Immature natural killer cell (primary cell): ENCODE measurements at regions not wholly inside any gene's neighbourhood (a gene's known extent, or its start where the extent isn't known, plus 50 kb on each side); places are given as distances from the start of the nearest gene placed in this dataset.

Source experiments
- DNase-seq, 3 donors: peaks; one replicate each; pipeline ENCODE4 v3.0.0; 2022; ENCODE audit warnings: mixed read lengths in 1 of 3
- H3K27ac Mint-ChIP-seq, 6 donors: one replicate each; pipeline ENCODE4 v1.8.0; 2020; ENCODE audit warnings: mixed read lengths in 6 of 6, mild to moderate bottlenecking in 5 of 6, inconsistent platforms in 4 of 6, moderate library complexity in 3 of 6
- H3K27me3 Mint-ChIP-seq, 3 donors: one replicate each; pipeline ENCODE4 v1.8.0; 2020 to 2021; ENCODE audit warnings: low read depth in 3 of 3, mild to moderate bottlenecking in 3 of 3, mixed read lengths in 3 of 3, moderate library complexity in 3 of 3, inconsistent platforms in 1 of 3
- H3K36me3 Mint-ChIP-seq, 3 donors: one replicate each; pipeline ENCODE4 v1.8.0; 2020; ENCODE audit warnings: mixed read lengths in 3 of 3, inconsistent platforms in 2 of 3, mild to moderate bottlenecking in 2 of 3
- H3K4me1 Mint-ChIP-seq, 2 donors: one replicate each; pipeline ENCODE4 v1.8.0; 2020; ENCODE audit warnings: inconsistent platforms in 2 of 2, mild to moderate bottlenecking in 2 of 2, mixed read lengths in 2 of 2, moderate library complexity in 1 of 2
- H3K4me3 Mint-ChIP-seq, 5 donors: one replicate each; pipeline ENCODE4 v1.8.0; 2020; ENCODE audit warnings: mild to moderate bottlenecking in 5 of 5, mixed read lengths in 5 of 5, inconsistent platforms in 3 of 5, moderate library complexity in 3 of 5
- H3K9me3 Mint-ChIP-seq, 6 donors: one replicate each; pipeline ENCODE4 v1.8.0; 2020; ENCODE audit warnings: mild to moderate bottlenecking in 6 of 6, mixed read lengths in 6 of 6, inconsistent platforms in 4 of 6, moderate library complexity in 3 of 6

DNA sequence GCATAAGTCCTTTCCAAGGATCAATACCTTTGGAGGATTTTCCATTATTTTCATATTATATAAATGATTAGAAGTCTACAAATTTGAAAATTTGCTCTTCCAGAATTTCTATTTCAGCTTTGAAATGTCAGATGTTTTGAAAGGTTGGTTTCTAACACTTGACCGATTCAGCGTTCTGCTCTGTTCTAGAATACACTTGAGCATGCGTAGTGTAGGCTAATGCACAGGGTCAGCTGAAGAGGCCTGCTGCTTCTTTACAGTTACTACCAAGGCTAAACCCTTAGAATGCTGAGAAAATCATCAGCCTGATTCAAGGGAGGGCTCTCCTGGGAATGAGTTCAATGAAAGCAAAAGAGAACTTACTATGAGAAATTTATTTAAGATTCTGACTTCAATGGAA, 177.6 kb downstream of the RNF144B start:
- H3K27ac Mint-ChIP-seq, result no peak overlapping the region
- no peak overlapping the region for H3K4me3 Mint-ChIP-seq
- no peaks in the 10 kb centered on the region for H3K4me1 Mint-ChIP-seq
- no peak for DNase-seq
- H3K9me3 Mint-ChIP-seq, result peaks cover 0 to 2% (median 0%) of the 10 kb centered on the region in 6 donors
- H3K27me3 Mint-ChIP-seq, result peaks cover 0 to 5% (median 4%) of the 10 kb centered on the region in 3 donors
- H3K36me3 Mint-ChIP-seq, result no peaks in the 10 kb centered on the region

DNA sequence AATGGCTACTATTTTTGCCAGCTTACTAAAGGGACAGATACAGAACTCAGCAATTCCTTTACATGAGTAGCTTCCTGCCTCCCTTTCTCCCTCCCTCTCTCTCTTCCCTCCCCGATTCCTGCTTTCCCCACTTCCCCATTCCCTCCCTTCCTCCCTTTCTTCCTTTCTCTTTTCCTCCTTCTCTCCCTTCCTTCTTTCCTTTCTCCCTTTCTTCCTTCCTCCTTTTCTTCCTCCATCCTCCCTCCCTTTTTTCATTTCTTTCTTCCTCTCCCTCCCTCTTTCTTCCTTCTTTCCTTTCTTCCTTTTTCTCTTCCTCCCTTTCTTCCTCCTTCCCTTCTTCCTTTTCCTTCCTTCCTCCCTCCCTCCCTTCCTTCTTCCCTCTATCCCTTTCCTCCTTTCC, 178.1 kb downstream of the RNF144B start:
- Mint-ChIP-seq H3K9me3 (peaks cover 0 to 2% (median 0%) of the 10 kb centered on the region in 6 donors), H3K4me1 (no peaks in the 10 kb centered on the region), H3K27ac (no peak overlapping the region), H3K36me3 (no peaks in the 10 kb centered on the region), H3K27me3 (peaks cover 0 to 5% (median 4%) of the 10 kb centered on the region in 3 donors), H3K4me3 (no peak overlapping the region)
- no peak for DNase-seq

DNA sequence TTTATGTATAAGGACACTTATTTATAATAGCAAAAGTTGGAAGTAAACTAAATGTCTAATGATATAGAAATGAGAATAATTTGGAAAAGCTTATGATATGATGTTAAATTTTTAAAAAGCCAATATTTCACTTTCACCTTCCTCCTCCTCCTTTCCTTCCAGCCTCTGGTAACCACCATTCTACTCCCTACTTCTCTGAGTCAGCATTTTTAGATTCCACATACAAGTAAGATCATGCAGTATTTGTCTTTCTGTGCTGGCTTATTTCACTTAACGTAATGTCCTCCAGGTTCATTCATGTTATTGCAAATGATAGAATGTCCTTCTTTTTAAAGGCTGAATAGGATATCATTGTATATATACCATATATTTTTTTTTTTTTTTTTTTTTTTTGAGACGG, 180.2 kb downstream of the RNF144B start:
- Mint-ChIP-seq H3K27ac (no peak overlapping the region), H3K4me3 (no peak overlapping the region), H3K36me3 (no peaks in the 10 kb centered on the region), H3K4me1 (no peaks in the 10 kb centered on the region), H3K27me3 (peaks cover 0 to 5% (median 2%) of the 10 kb centered on the region in 3 donors), H3K9me3 (peaks cover 0 to 2% (median 0%) of the 10 kb centered on the region in 6 donors)
- no peak for DNase-seq

GRCh38 chr6:18577491-18577890, 190.3 kb downstream of the RNF144B start:
- Mint-ChIP-seq H3K36me3 (no peaks in the 10 kb centered on the region), H3K4me1 (no peaks in the 10 kb centered on the region), H3K27me3 (peaks cover 0 to 4% (median 2%) of the 10 kb centered on the region in 3 donors), H3K9me3 (peaks cover 0 to 2% (median 0%) of the 10 kb centered on the region in 6 donors), H3K27ac (no peak overlapping the region), H3K4me3 (no peak overlapping the region)
- no peak for DNase-seq

DNA sequence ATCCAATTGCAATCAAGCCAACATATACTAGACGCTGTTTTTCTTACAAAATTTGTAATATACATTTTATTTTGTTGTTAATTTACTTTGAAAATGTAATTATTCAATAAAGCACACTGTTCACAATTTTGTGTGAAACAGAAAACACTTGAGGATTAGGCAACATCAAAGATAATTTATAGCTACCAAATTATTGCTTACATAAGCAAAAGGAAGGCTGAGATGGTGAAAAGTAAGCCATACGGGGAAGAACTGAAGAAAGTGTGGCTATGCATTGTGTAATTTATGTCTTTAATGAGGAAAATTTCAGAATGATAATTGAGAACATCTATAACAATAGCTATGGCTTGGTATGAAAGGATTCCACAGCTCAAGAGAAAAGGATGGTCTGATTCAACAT, 192.0 kb downstream of the RNF144B start:
- peaks cover 0 to 3% (median 0%) of the 10 kb centered on the region in 3 donors for H3K36me3 Mint-ChIP-seq
- no peak overlapping the region for H3K4me3 Mint-ChIP-seq
- H3K27me3 Mint-ChIP-seq, result peaks cover 1 to 4% (median 2%) of the 10 kb centered on the region in 3 donors
- H3K27ac Mint-ChIP-seq, result no peak overlapping the region
- no peaks in the 10 kb centered on the region for H3K4me1 Mint-ChIP-seq
- H3K9me3 Mint-ChIP-seq, result peaks cover 0 to 2% (median 0%) of the 10 kb centered on the region in 6 donors
- DNase-seq, result no peak

GRCh38 chr6:18579869-18580268, 192.7 kb downstream of the RNF144B start:
- H3K9me3 Mint-ChIP-seq, result peaks cover 0 to 2% (median 0%) of the 10 kb centered on the region in 6 donors
- no peak overlapping the region for H3K27ac Mint-ChIP-seq
- H3K4me3 Mint-ChIP-seq, result no peak overlapping the region
- no peaks in the 10 kb centered on the region for H3K4me1 Mint-ChIP-seq
- no peak for DNase-seq
- peaks cover 1 to 4% (median 2%) of the 10 kb centered on the region in 3 donors for H3K27me3 Mint-ChIP-seq
- H3K36me3 Mint-ChIP-seq, result peaks cover 0 to 3% (median 0%) of the 10 kb centered on the region in 3 donors

- no peak overlapping the region for H3K4me3 Mint-ChIP-seq
- H3K36me3 Mint-ChIP-seq, result peaks cover 0 to 3% (median 0%) of the 10 kb centered on the region in 3 donors
- no peak for DNase-seq
- no peaks in the 10 kb centered on the region for H3K9me3 Mint-ChIP-seq
- H3K27me3 Mint-ChIP-seq, result peaks cover 0 to 1% (median 0%) of the 10 kb centered on the region in 3 donors
- no peaks in the 10 kb centered on the region for H3K4me1 Mint-ChIP-seq
- no peak overlapping the region for H3K27ac Mint-ChIP-seq
Observed at GRCh38 chr6:18584372-18584771, 197.2 kb downstream of the RNF144B start.

DNA sequence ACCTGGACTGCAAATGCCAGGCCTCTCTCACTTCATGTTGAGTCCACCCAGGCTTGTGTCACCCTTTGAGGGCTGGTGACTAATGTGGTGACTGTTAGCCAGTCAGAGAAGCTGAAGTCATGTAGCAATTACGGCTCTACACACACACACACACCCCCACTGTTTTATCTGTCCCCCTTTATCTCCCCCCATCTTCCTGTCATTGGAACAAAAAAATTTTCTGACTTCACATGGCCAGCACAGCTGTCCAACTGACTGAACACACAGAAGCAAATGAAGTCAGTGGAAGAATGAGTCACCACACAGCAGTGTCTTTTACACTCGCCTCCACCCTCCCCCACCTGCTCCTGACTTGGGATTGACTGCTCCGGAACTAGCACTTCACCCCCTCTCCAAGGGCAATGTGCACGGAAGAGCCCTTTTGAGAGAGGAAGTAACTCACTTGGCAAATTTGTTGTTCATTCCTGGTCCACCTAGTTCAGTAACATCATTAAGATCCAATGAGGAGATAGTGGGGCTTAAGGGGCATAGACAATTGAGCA, 198.0 kb downstream of the RNF144B start:
- no peak for DNase-seq
- Mint-ChIP-seq H3K4me3 (no peak overlapping the region), H3K36me3 (peaks cover 0 to 3% (median 0%) of the 10 kb centered on the region in 3 donors), H3K4me1 (no peaks in the 10 kb centered on the region), H3K27ac (no peak overlapping the region), H3K27me3 (peaks cover 0 to 1% (median 0%) of the 10 kb centered on the region in 3 donors), H3K9me3 (no peaks in the 10 kb centered on the region)

DNA sequence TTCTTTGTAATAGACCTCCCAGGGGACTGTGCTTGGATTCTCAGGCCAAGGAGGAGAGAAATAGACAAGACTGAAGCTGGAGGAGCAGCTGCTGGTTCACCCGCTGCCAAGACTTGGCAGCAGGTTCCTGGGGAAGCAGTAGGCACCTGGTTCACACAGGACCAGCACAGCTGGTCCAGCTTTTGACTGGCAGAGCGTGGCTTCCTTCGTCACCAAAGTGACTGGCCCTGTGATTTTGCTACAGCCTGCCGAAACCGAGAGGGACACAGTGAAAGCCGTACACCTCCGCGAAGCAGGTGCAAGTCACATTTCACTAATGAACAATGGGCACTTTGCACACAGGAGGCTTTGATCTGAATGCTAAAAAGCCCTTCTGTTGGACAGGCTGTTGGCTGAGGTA, 199.0 kb downstream of the RNF144B start:
- Mint-ChIP-seq H3K36me3 (peaks cover 0 to 3% (median 0%) of the 10 kb centered on the region in 3 donors), H3K4me3 (no peak overlapping the region), H3K9me3 (no peaks in the 10 kb centered on the region), H3K27me3 (peaks cover 0 to 1% (median 0%) of the 10 kb centered on the region in 3 donors), H3K4me1 (no peaks in the 10 kb centered on the region), H3K27ac (no peak overlapping the region)
- no peak for DNase-seq

DNA sequence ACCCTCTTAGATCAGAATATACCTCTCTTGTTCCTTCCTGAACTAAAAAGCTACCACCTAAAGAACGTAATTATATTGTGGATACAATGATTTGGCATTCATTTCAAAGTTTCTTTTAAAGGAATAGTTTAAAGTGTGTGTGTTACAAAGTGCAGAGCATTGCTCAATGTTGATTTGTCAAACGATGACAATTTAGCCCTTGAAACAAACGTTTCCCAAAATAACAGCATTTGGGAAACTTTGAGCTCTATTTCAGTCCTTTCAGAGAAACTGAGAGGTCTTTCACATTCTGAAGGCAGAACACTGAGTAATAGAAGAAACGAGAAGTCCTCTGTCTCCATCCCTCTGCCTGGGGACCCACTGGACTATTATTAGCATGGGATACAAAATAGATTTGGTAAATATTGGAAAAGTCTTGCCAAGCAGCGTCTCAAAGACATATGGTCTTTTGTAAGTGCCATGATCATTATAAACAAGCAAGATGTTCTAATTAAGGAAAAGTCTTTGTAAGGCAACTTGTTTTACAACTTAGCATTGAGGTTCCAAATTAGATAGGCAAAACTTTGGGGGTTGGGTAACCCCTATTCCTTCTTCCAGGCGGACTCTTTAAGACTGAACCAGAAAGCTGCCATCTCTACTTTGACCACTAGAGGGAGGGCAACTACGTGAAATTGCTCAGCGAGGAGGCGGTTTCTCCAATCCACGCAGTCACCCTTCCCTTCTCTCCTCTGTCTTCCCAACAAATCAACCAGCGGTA, 208.8 kb downstream of the RNF144B start:
- DNase-seq, result peak; percentile 9 to 18 (median 17)
- H3K4me3 Mint-ChIP-seq, result no peak overlapping the region
- no peak overlapping the region for H3K27ac Mint-ChIP-seq
- no peaks in the 10 kb centered on the region for H3K36me3 Mint-ChIP-seq
- H3K9me3 Mint-ChIP-seq, result no peaks in the 10 kb centered on the region
- H3K27me3 Mint-ChIP-seq, result peaks cover 0 to 3% (median 2%) of the 10 kb centered on the region in 3 donors
- no peaks in the 10 kb centered on the region for H3K4me1 Mint-ChIP-seq

DNA sequence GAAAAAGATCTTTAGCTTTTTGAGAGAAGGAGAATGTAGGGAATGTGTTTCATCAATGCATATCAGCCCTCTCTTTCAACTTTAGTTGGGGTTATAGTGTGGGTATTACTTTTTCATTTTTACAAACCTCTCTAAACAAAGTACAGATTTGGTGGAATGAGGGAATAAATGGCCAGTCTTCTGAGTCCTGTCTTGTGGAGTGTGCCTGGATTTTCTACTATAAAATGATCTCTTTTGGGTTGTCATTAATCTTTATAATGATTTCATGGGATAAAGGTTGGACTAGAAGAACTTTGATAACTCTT, 209.3 kb downstream of the RNF144B start:
- H3K27ac Mint-ChIP-seq, result no peak overlapping the region
- H3K4me1 Mint-ChIP-seq, result no peaks in the 10 kb centered on the region
- H3K9me3 Mint-ChIP-seq, result no peaks in the 10 kb centered on the region
- H3K4me3 Mint-ChIP-seq, result no peak overlapping the region
- H3K27me3 Mint-ChIP-seq, result peaks cover 0 to 4% (median 3%) of the 10 kb centered on the region in 3 donors
- H3K36me3 Mint-ChIP-seq, result no peaks in the 10 kb centered on the region
- no peak for DNase-seq

GRCh38 chr6:18598551-18599264, 211.6 kb downstream of the RNF144B start:
- Mint-ChIP-seq H3K9me3 (no peaks in the 10 kb centered on the region), H3K27ac (no peak overlapping the region), H3K36me3 (no peaks in the 10 kb centered on the region), H3K4me1 (no peaks in the 10 kb centered on the region), H3K4me3 (no peak overlapping the region), H3K27me3 (peaks cover 0 to 5% (median 3%) of the 10 kb centered on the region in 3 donors)
- no peak for DNase-seq

GRCh38 chr6:18600255-18600654, 213.1 kb downstream of the RNF144B start:
- no peaks in the 10 kb centered on the region for H3K9me3 Mint-ChIP-seq
- H3K4me3 Mint-ChIP-seq, result no peak overlapping the region
- no peaks in the 10 kb centered on the region for H3K4me1 Mint-ChIP-seq
- no peak for DNase-seq
- H3K36me3 Mint-ChIP-seq, result no peaks in the 10 kb centered on the region
- H3K27ac Mint-ChIP-seq, result no peak overlapping the region
- H3K27me3 Mint-ChIP-seq, result peaks cover 0 to 5% (median 3%) of the 10 kb centered on the region in 3 donors

GRCh38 chr6:18601516-18602020, 214.4 kb downstream of the RNF144B start:
- no peaks in the 10 kb centered on the region for H3K4me1 Mint-ChIP-seq
- H3K9me3 Mint-ChIP-seq, result no peaks in the 10 kb centered on the region
- H3K36me3 Mint-ChIP-seq, result no peaks in the 10 kb centered on the region
- no peak for DNase-seq
- peaks cover 0 to 5% (median 0%) of the 10 kb centered on the region in 3 donors for H3K27me3 Mint-ChIP-seq
- no peak overlapping the region for H3K4me3 Mint-ChIP-seq
- peak overlapping the region in 1 of 6 donors; percentile 19 for H3K27ac Mint-ChIP-seq
